Fibroblast of lung (primary cell): ENCODE measurements at regions not wholly inside any gene's neighbourhood (a gene's known extent, or its start where the extent isn't known, plus 50 kb on each side); places are given as distances from the start of the nearest gene placed in this dataset.

Source experiments
- DNase-seq, 2 donors: peaks; one replicate each; pipeline versions ENCODE4 v3.0.0 to v3.0.0-alpha.2; 2010; ENCODE audit warnings: low read depth in 2 of 2
- H2AFZ ChIP-seq: 2 replicates; pipeline ENCODE4 v1.5.1; 2012; ENCODE audit warnings: low read length, control low read depth, inconsistent platforms
- H3K27ac ChIP-seq: 2 replicates; pipeline ENCODE4 v1.5.1; 2011; ENCODE audit warnings: low read length, control low read depth; ENCODE audit not compliant: insufficient read depth
- H3K27me3 ChIP-seq: 2 replicates; pipeline ENCODE4 v1.5.1; 2011; ENCODE audit warnings: mild to moderate bottlenecking, low read length; ENCODE audit not compliant: control insufficient read depth, insufficient read depth
- H3K36me3 ChIP-seq: 2 replicates; pipeline ENCODE4 v1.5.1; 2011; ENCODE audit warnings: low read length; ENCODE audit not compliant: control insufficient read depth, insufficient read depth
- H3K4me1 ChIP-seq: 2 replicates; pipeline ENCODE4 v1.5.1; 2011; ENCODE audit warnings: low read length; ENCODE audit not compliant: control insufficient read depth, insufficient read depth; ENCODE audit errors: extremely low read depth
- H3K4me2 ChIP-seq: 2 replicates; pipeline ENCODE4 v1.5.1; 2011; ENCODE audit warnings: low read length, control low read depth; ENCODE audit not compliant: insufficient read depth; ENCODE audit errors: extremely low read depth
- H3K4me3 ChIP-seq, 4 experiments: fragments of 200-600 bp in 1 of 4; sonication (generic) in 1 of 4; replicated peaks in 1 of 4; 2 replicates each; pipeline ENCODE4 v1.5.1; 2011 to 2016; ENCODE audit warnings: low read length in 4 of 4, low read depth in 3 of 4, mild to moderate bottlenecking in 3 of 4, control low read depth in 2 of 4, inconsistent platforms in 1 of 4, mixed read lengths in 1 of 4; ENCODE audit not compliant: insufficient read depth in 1 of 4; ENCODE audit errors: control extremely low read depth in 1 of 4
- H3K79me2 ChIP-seq: 2 replicates; pipeline ENCODE4 v1.5.1; 2012; ENCODE audit warnings: mild to moderate bottlenecking, low read length, inconsistent platforms; ENCODE audit not compliant: control insufficient read depth, insufficient read depth
- H3K9ac ChIP-seq: 2 replicates; pipeline ENCODE4 v1.5.1; 2011; ENCODE audit warnings: mild to moderate bottlenecking, low read length, control low read depth; ENCODE audit not compliant: insufficient read depth
- H3K9me3 ChIP-seq: 2 replicates; pipeline ENCODE4 v1.5.1; 2012; ENCODE audit warnings: low read depth, low read length; ENCODE audit not compliant: control insufficient read depth, insufficient read depth
- H4K20me1 ChIP-seq: 2 replicates; pipeline ENCODE4 v1.5.1; 2011; ENCODE audit warnings: low read length; ENCODE audit not compliant: control insufficient read depth, insufficient read depth; ENCODE audit errors: extremely low read depth
- EZH2 ChIP-seq: IDR thresholded peaks from 2 replicates; pipeline ENCODE4 v1.5.1; 2012; ENCODE audit warnings: low read length, control low read depth, mild to moderate bottlenecking; ENCODE audit errors: missing control alignments
- TF ChIP-seq, protein P1 (sequence below), 2 donors: IDR thresholded peaks in 1 of 2; conservative IDR thresholded peaks in 1 of 2; 1 replicate in 1 of 2; 2 replicates in 1 of 2; pipeline ENCODE4 v1.5.1; 2011 to 2012; ENCODE audit warnings: low read length in 2 of 2, control low read depth in 1 of 2, inconsistent platforms in 1 of 2, low read depth in 1 of 2, mild to moderate bottlenecking in 1 of 2

DNA sequence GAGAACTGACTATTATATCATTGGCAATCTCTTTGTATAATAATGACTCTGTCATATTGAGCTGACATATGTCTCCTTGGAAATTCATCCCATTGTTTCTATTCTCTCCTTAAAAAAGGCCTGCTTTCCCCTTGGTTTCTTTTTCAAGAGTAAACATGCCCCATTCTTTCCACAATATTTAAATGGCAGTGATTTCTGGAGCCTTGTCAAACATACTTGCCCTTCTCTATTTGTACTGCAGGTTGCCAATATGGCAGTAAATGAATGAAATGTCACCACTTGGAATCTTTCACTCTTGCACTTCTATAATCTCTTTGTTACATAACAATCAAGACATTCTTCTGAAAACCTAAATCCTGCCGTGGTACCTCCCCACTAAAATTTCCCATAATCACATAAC is 1265.1 kb upstream of the CDH8 start:
- H3K4me1 ChIP-seq = no peaks in the 10 kb centered on the region
- no peak overlapping the region for H2AFZ ChIP-seq
- H3K27me3 ChIP-seq = no peaks in the 10 kb centered on the region
- H3K4me3 ChIP-seq = no peak overlapping the region
- H3K9me3 ChIP-seq = no peaks in the 10 kb centered on the region
- no peaks in the 10 kb centered on the region for H3K79me2 ChIP-seq
- no peaks in the 10 kb centered on the region for H3K36me3 ChIP-seq
- H3K9ac ChIP-seq = no peak overlapping the region
- TF ChIP-seq EZH2 = no peak
- TF ChIP-seq, protein P1, sequence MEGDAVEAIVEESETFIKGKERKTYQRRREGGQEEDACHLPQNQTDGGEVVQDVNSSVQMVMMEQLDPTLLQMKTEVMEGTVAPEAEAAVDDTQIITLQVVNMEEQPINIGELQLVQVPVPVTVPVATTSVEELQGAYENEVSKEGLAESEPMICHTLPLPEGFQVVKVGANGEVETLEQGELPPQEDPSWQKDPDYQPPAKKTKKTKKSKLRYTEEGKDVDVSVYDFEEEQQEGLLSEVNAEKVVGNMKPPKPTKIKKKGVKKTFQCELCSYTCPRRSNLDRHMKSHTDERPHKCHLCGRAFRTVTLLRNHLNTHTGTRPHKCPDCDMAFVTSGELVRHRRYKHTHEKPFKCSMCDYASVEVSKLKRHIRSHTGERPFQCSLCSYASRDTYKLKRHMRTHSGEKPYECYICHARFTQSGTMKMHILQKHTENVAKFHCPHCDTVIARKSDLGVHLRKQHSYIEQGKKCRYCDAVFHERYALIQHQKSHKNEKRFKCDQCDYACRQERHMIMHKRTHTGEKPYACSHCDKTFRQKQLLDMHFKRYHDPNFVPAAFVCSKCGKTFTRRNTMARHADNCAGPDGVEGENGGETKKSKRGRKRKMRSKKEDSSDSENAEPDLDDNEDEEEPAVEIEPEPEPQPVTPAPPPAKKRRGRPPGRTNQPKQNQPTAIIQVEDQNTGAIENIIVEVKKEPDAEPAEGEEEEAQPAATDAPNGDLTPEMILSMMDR (conservative IDR thresholded peaks at IDR 0.05 in 1 of 2, IDR thresholded peaks at IDR 0.05 in 1 of 2; ENCODE audit: low read depth in 1 of 2, low read length in 2 of 2) = no peak
- H3K4me2 ChIP-seq = no peak overlapping the region
- no peaks in the 10 kb centered on the region for H4K20me1 ChIP-seq
- no peak for DNase-seq
- no peak overlapping the region for H3K27ac ChIP-seq

DNA sequence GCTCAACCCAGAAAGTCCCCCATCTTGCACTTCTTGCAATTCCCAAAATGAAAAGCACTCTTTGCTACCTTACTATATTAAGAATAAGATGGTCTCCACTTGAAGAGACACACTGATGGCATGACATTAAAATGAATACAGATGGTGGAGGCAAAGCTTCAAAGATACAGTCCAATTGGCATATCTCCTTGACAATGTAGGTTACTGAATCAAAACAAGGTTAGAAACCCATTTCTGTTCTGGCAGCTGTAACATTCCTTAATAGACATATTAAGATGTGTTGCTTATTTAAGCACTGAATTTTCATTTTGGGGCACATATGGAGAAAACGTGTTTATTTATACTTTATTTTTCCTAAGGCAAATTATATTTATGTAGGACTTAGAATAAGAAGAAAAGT is 1262.8 kb upstream of the CDH8 start:
- Histone ChIP-seq H3K4me2 (no peak overlapping the region), H3K79me2 (no peaks in the 10 kb centered on the region), H3K9me3 (no peaks in the 10 kb centered on the region), H3K27me3 (no peaks in the 10 kb centered on the region), H2AFZ (no peak overlapping the region), H4K20me1 (no peaks in the 10 kb centered on the region), H3K36me3 (no peaks in the 10 kb centered on the region), H3K27ac (no peak overlapping the region), H3K9ac (no peak overlapping the region), H3K4me1 (no peaks in the 10 kb centered on the region), H3K4me3 (no peak overlapping the region)
- no peak for DNase-seq
- TF ChIP-seq, protein P1 (conservative IDR thresholded peaks at IDR 0.05 in 1 of 2, IDR thresholded peaks at IDR 0.05 in 1 of 2; ENCODE audit: low read depth in 1 of 2, low read length in 2 of 2) = no peak
- TF ChIP-seq EZH2 = no peak

DNA sequence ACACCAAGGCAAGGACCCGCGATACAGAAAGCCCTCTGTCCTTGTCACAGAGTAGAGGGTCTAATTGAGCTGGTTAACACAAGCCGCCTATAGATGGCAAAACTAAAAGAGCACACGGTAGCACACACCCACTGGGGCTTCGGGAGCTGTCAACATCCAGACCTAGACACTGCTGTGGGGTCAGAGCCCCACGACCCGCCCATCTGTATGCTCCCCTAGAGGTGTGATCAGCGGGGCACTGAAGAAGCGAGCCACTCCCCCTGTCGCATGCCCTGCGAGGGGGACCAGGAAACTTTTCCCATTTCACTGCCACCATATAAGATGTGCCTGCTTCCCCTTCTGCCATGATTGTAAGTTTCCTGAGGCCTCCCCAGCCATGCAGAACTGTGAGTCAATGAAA is 1255.8 kb upstream of the CDH8 start:
- no peaks in the 10 kb centered on the region for H3K9me3 ChIP-seq
- no peak overlapping the region for H3K4me3 ChIP-seq
- DNase-seq = no peak
- H4K20me1 ChIP-seq = no peaks in the 10 kb centered on the region
- H3K36me3 ChIP-seq = no peaks in the 10 kb centered on the region
- no peaks in the 10 kb centered on the region for H3K27me3 ChIP-seq
- H2AFZ ChIP-seq = no peak overlapping the region
- no peaks in the 10 kb centered on the region for H3K4me1 ChIP-seq
- H3K27ac ChIP-seq = no peak overlapping the region
- H3K4me2 ChIP-seq = no peak overlapping the region
- no peaks in the 10 kb centered on the region for H3K79me2 ChIP-seq
- TF ChIP-seq, protein P1 (conservative IDR thresholded peaks at IDR 0.05 in 1 of 2, IDR thresholded peaks at IDR 0.05 in 1 of 2; ENCODE audit: low read depth in 1 of 2, low read length in 2 of 2) = no peak
- TF ChIP-seq EZH2 = no peak
- H3K9ac ChIP-seq = no peak overlapping the region
